SU-DHL-6 (cell line): ENCODE measurements at regions not wholly inside any gene's neighbourhood (a gene's known extent, or its start where the extent isn't known, plus 50 kb on each side); places are given as distances from the start of the nearest gene placed in this dataset.

ENCODE experiments used
- EZH2phosphoT487 ChIP-seq: fragments of 200-600 bp; sonication (generic), shearing (Covaris generic); conservative IDR thresholded peaks from 2 replicates; pipeline ENCODE4 v1.6.1; 2018; ENCODE audit warnings: mild to moderate bottlenecking, antibody characterized with exemption, low read length, moderate library complexity, mixed read lengths
- TF ChIP-seq, protein P1 (sequence below): fragments of 200-600 bp; sonication (generic); IDR thresholded peaks from one replicate; pipeline ENCODE4 v1.5.1; 2017; ENCODE audit warnings: antibody characterized with exemption, mild to moderate bottlenecking, low read length, moderate library complexity; ENCODE audit not compliant: insufficient read depth, poor library complexity, severe bottlenecking

DNA sequence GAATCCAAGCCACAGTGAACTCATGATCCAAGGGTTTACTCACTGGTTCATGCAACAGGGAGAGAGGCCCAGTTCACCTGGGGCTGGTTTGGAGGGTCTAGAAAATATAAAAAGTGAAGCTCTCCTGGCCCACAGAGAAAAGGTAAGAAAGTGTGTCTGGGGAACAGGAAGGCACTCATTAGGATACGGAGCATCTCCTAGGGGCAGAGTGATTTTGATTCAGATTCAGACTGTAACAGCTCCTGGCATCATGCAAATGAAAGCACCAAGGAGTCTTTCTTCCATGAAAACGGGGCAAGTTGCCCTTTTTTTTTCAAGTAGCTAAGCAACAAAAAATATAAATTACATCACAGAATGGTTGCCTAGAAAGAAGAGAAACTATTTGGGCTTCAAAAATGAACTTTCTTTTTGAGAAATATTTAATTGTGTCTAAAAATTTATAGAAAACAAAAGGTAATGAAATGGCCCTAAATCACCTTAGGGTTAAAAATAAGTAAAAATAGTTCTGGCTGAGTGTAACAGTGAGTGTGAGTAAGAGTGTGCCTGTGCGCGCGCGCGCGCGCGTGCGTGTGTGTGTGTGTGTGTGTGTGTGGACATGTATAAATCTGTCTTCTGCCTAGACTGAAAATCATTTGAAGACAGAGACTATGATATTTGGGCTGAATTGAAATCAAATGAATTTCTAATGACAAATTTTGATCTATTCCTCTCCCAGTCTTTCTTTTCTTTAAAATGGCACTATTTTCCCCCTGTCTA is 177.8 kb upstream of the ZNF462 start:
- TF ChIP-seq, protein P1, sequence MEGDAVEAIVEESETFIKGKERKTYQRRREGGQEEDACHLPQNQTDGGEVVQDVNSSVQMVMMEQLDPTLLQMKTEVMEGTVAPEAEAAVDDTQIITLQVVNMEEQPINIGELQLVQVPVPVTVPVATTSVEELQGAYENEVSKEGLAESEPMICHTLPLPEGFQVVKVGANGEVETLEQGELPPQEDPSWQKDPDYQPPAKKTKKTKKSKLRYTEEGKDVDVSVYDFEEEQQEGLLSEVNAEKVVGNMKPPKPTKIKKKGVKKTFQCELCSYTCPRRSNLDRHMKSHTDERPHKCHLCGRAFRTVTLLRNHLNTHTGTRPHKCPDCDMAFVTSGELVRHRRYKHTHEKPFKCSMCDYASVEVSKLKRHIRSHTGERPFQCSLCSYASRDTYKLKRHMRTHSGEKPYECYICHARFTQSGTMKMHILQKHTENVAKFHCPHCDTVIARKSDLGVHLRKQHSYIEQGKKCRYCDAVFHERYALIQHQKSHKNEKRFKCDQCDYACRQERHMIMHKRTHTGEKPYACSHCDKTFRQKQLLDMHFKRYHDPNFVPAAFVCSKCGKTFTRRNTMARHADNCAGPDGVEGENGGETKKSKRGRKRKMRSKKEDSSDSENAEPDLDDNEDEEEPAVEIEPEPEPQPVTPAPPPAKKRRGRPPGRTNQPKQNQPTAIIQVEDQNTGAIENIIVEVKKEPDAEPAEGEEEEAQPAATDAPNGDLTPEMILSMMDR, result no peak
- no peak for TF ChIP-seq EZH2phosphoT487
